PC-9 (cell line): ENCODE measurements at regions not wholly inside any gene's neighbourhood (a gene's known extent, or its start where the extent isn't known, plus 50 kb on each side); places are given as distances from the start of the nearest gene placed in this dataset.
A peak's percentile ranks its signal among the peaks of the same experiment; 100 is the strongest.

Experiments used
- BruUV-seq: library from RNA; stranded (reverse); fragments of 400-500 nt; replicated peaks from 2 replicates; lab custom pipeline; 2021; lab: Mats Ljungman, UMichigan
- CTCF ChIA-PET: fragments of 300-600 bp; sonication (Branson Sonifier 250); formaldehyde crosslinking; loops from one replicate; lab custom pipeline; 2022; ENCODE audit warnings: antibody characterized with exemption; lab: Charles Lee
- POLR2A ChIA-PET: fragments of 300-600 bp; sonication (Branson Sonifier 250); formaldehyde crosslinking; loops from one replicate; lab custom pipeline; 2022; ENCODE audit warnings: antibody characterized with exemption; ENCODE audit not compliant: unreplicated experiment; lab: Charles Lee
- DNase-seq, 2 experiments: peaks; one replicate each; pipeline versions ENCODE4 v3.0.0 to v3.0.0-alpha.2; 2015 to 2022; ENCODE audit warnings: mixed read lengths in 1 of 2
- H2AFZ ChIP-seq: fragments of 200-600 bp; sonication (generic); 2 replicates; pipeline ENCODE4 v1.8.1; 2017; ENCODE audit warnings: antibody characterized with exemption
- H3F3A ChIP-seq: fragments of 200-600 bp; sonication (generic); 2 replicates; pipeline ENCODE4 v1.8.1; 2017; ENCODE audit warnings: antibody characterized with exemption, mild to moderate bottlenecking, low read depth; ENCODE audit not compliant: insufficient read depth
- H3K27ac ChIP-seq: fragments of 200-600 bp; sonication (generic); 2 replicates; pipeline ENCODE4 v1.6.1; 2016; ENCODE audit warnings: mixed run types
- H3K27me3 ChIP-seq: fragments of 200-600 bp; sonication (generic); 2 replicates; pipeline ENCODE4 v1.6.1; 2016; ENCODE audit warnings: low read depth, mixed run types; ENCODE audit not compliant: insufficient read depth
- H3K36me3 ChIP-seq: fragments of 200-600 bp; sonication (generic); 2 replicates; pipeline ENCODE4 v1.6.1; 2016; ENCODE audit warnings: low read depth, mixed run types
- H3K4me1 ChIP-seq: fragments of 200-600 bp; sonication (generic); replicated peaks from 2 replicates; pipeline ENCODE4 v1.6.1; 2016; ENCODE audit warnings: mixed run types; ENCODE audit not compliant: insufficient read depth
- H3K4me2 ChIP-seq: fragments of 200-600 bp; sonication (generic); 2 replicates; pipeline ENCODE4 v1.6.1; 2017; ENCODE audit warnings: mixed run types
- H3K4me3 ChIP-seq: fragments of 200-600 bp; sonication (generic); 2 replicates; pipeline ENCODE4 v1.6.1; 2016; ENCODE audit warnings: mixed run types
- H3K79me2 ChIP-seq: fragments of 200-600 bp; sonication (generic); 2 replicates; pipeline ENCODE4 v1.6.1; 2017; ENCODE audit warnings: low read depth, mixed run types
- H3K9me2 ChIP-seq: fragments of 200-600 bp; sonication (generic); 2 replicates; pipeline ENCODE4 v1.8.1; 2017; ENCODE audit warnings: mild to moderate bottlenecking; ENCODE audit not compliant: insufficient read depth
- H3K9me3 ChIP-seq: fragments of 200-600 bp; sonication (generic); 2 replicates; pipeline ENCODE4 v1.8.1; 2016; ENCODE audit warnings: low read depth; ENCODE audit not compliant: insufficient read depth
- H4K20me1 ChIP-seq: fragments of 200-600 bp; sonication (generic); 2 replicates; pipeline ENCODE4 v1.8.1; 2017; ENCODE audit not compliant: insufficient read depth
- EZH2 ChIP-seq: fragments of 200-600 bp; sonication (generic); IDR thresholded peaks from 2 replicates; pipeline ENCODE4 v1.8.0; 2017; ENCODE audit warnings: antibody characterized with exemption, low read depth
- intact Hi-C: fragments of 100-400 bp; cut with micrococcal nuclease; formaldehyde crosslinking; loops from one replicate; pipeline ENCODE4 v1.10.0; 2022; ENCODE audit not compliant: unreplicated experiment
- TF ChIP-seq, protein P1 (sequence below): fragments of 200-600 bp; sonication (generic); conservative IDR thresholded peaks from 2 replicates; pipeline ENCODE4 v1.6.1; 2017; ENCODE audit warnings: mixed run types, antibody characterized with exemption, mild to moderate bottlenecking, moderate library complexity

DNA sequence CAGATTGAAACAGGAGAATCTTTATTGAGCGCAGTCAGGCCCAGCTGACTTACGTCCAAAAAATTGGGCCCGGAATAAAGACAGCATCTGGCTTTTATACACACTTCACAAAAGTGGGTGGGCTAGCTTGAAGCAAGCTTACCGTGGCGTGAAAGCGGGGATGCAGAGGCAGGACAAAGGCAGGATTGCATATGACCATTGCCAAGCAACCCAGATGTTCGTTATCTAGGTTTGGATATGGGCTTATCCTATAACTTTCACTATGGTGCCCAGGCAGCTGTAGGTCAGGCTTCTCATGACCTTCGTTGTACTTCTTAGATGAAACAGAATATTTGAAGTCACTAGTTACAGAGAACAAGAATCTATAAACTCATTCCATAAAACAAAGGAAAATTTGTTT, 1575.6 kb upstream of the RAG2 start:
- H3K4me2 ChIP-seq, result no peak overlapping the region
- no peaks in the 10 kb centered on the region for H3K36me3 ChIP-seq
- TF ChIP-seq, protein P1, sequence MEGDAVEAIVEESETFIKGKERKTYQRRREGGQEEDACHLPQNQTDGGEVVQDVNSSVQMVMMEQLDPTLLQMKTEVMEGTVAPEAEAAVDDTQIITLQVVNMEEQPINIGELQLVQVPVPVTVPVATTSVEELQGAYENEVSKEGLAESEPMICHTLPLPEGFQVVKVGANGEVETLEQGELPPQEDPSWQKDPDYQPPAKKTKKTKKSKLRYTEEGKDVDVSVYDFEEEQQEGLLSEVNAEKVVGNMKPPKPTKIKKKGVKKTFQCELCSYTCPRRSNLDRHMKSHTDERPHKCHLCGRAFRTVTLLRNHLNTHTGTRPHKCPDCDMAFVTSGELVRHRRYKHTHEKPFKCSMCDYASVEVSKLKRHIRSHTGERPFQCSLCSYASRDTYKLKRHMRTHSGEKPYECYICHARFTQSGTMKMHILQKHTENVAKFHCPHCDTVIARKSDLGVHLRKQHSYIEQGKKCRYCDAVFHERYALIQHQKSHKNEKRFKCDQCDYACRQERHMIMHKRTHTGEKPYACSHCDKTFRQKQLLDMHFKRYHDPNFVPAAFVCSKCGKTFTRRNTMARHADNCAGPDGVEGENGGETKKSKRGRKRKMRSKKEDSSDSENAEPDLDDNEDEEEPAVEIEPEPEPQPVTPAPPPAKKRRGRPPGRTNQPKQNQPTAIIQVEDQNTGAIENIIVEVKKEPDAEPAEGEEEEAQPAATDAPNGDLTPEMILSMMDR, result no peak
- no peak for TF ChIP-seq EZH2
- no TSS peak for BruUV-seq
- H2AFZ ChIP-seq, result no peak overlapping the region
- H3K79me2 ChIP-seq, result no peaks in the 10 kb centered on the region
- H3K4me3 ChIP-seq, result no peak overlapping the region
- H3K9me3 ChIP-seq, result peaks cover 3% of the 10 kb centered on the region; the same call in 1 of the 2 replicates
- H3F3A ChIP-seq, result peaks cover 5% of the 10 kb centered on the region; the same call in 1 of the 2 replicates
- no peak overlapping the region for H3K27ac ChIP-seq
- ChIA-PET CTCF (no interaction called here), POLR2A (no interaction called here)
- intact Hi-C loops, result no loop called here
- no peaks in the 10 kb centered on the region for H3K27me3 ChIP-seq
- no peak for DNase-seq
- H3K4me1 ChIP-seq, result peaks cover 17% of the 10 kb centered on the region
- no peaks in the 10 kb centered on the region for H4K20me1 ChIP-seq
- no peaks in the 10 kb centered on the region for H3K9me2 ChIP-seq

DNA sequence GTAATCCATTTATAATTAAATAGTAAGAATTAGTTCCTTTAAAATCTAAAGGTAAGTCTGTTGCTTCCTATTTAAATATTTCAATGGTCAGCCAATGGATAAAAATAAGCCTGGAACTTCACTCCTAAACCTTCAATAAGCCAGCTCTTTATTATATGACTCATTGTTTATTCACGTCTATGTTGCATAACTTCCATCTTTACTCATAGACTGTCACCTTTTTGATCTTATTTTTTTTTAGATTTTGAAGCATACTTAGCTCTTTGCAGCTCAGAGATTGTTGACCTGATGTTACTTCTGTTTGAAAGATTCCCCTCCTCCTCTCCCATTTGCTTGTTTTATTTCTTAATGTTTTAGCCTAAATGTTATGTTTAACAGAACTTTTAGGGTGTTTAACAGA, 1571.2 kb upstream of the RAG2 start:
- peak overlapping the region; percentile 51 for H3K27ac ChIP-seq
- H3K27me3 ChIP-seq, result no peaks in the 10 kb centered on the region
- TF ChIP-seq EZH2, result no peak
- TF ChIP-seq, protein P1, result no peak
- ChIA-PET CTCF (no interaction called here), POLR2A (interaction anchor here (0.5 to 0.6 kb wide), 3 partner anchors 10 to 614 kb away, joined by 3 to 6 read pairs (median 3); no protein-coding TSS in a partner anchor)
- peaks cover 22% of the 10 kb centered on the region for H3K4me1 ChIP-seq
- peaks cover 3% of the 10 kb centered on the region; the same call in 1 of the 2 replicates for H3K9me3 ChIP-seq
- H3K4me2 ChIP-seq, result peak overlapping the region; percentile 38
- no peaks in the 10 kb centered on the region for H3K36me3 ChIP-seq
- DNase-seq, result peak in 1 of 2 experiments; percentile 88
- no TSS peak for BruUV-seq
- H3F3A ChIP-seq, result peaks cover 5% of the 10 kb centered on the region; the same call in 1 of the 2 replicates
- H3K9me2 ChIP-seq, result no peaks in the 10 kb centered on the region
- intact Hi-C loops, result loop anchor here (1.0 to 2.0 kb wide), 2 partner anchors 80 to 150 kb away; no protein-coding TSS in a partner anchor
- no peaks in the 10 kb centered on the region for H3K79me2 ChIP-seq
- no peak overlapping the region for H3K4me3 ChIP-seq
- no peaks in the 10 kb centered on the region for H4K20me1 ChIP-seq
- peak overlapping the region; percentile 59; the same call in 1 of the 2 replicates for H2AFZ ChIP-seq

DNA sequence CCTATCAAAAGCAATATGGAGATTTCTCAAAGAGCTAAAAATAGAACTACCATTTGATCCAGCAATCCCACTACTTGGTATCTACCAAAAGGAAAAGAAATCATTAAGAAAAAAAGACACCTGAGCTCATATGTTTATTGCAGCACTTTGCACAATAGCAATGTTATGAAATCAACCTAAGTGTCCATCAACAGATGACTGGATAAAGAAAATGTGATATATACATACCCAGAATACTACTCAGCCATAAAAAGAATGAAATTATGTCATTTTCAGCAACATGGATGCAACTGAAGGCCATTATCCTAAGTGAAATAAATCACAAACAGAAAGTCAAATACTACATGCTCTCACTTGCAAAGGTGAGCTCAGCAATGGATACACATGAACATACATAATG, 1565.5 kb upstream of the RAG2 start:
- no peak for DNase-seq
- no peaks in the 10 kb centered on the region for H3K9me3 ChIP-seq
- BruUV-seq, result no TSS peak
- intact Hi-C loops, result no loop called here
- H3K79me2 ChIP-seq, result no peaks in the 10 kb centered on the region
- no peak overlapping the region for H3K27ac ChIP-seq
- TF ChIP-seq, protein P1, result no peak
- TF ChIP-seq EZH2, result no peak
- H3K4me1 ChIP-seq, result peaks cover 3% of the 10 kb centered on the region
- H3K4me3 ChIP-seq, result no peak overlapping the region
- H4K20me1 ChIP-seq, result no peaks in the 10 kb centered on the region
- no peaks in the 10 kb centered on the region for H3K9me2 ChIP-seq
- H3K4me2 ChIP-seq, result no peak overlapping the region
- H2AFZ ChIP-seq, result no peak overlapping the region
- no peaks in the 10 kb centered on the region for H3K27me3 ChIP-seq
- ChIA-PET POLR2A (interaction anchor here (0.7 kb wide), 1 partner anchor 74 kb away, joined by 8 read pairs; no protein-coding TSS in a partner anchor), CTCF (no interaction called here)
- no peaks in the 10 kb centered on the region for H3K36me3 ChIP-seq
- no peaks in the 10 kb centered on the region for H3F3A ChIP-seq
